Activated CD8-positive, alpha-beta memory T cell treated with anti-CD3 and anti-CD28 coated beads for 36 hours (primary cell): ENCODE measurements at regions not wholly inside any gene's neighbourhood (a gene's known extent, or its start where the extent isn't known, plus 50 kb on each side); places are given as distances from the start of the nearest gene placed in this dataset.
"Not testable (repeated sequence)": the region's sequence is repeated elsewhere in the genome, so short reads cannot be mapped to it uniquely, and the experiment has no call there.

Experiments used
- CTCF ChIA-PET: fragments of 350-600 bp; sonication (Branson Sonifier 250); formaldehyde crosslinking; loops from one replicate; lab custom pipeline; 2021; ENCODE audit warnings: antibody characterized with exemption; lab: Charles Lee
- POLR2A ChIA-PET: fragments of 350-600 bp; sonication (Branson Sonifier 250); formaldehyde crosslinking; loops from one replicate; lab custom pipeline; 2021; ENCODE audit warnings: antibody characterized with exemption; lab: Charles Lee

- ChIA-PET POLR2A (no interaction called here), CTCF (no interaction called here)
These were observed 735.6 kb downstream of the EPHA7 start for GRCh38 chr6:92683748-92684147.

GRCh38 chr6:92682516-92683398 is 736.6 kb downstream of the EPHA7 start:
- ChIA-PET POLR2A (no interaction called here), CTCF (no interaction called here)

- POLR2A ChIA-PET: no interaction called here
- CTCF ChIA-PET: no interaction called here
These were observed 738.0 kb downstream of the EPHA7 start for GRCh38 chr6:92681401-92681800.

DNA sequence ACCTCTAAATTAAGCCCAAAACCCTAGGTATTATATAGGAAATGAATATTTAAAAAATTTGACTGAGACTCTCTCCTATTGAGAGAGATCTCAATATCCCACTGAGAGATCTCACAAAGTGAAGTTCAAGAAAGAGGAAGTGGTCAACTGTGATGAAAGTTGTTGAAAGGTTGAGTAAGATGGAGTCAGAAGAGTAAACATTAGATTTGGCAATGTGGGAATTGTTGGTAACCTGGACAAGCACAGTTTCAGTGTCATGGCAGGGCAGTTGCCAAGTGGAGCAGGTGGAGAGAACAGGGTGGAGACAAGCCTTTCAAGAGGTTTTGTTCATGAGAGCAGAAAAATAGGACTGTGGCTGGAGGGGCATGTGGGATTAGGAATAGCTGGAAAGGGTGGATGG is 747.9 kb downstream of the EPHA7 start:
- CTCF ChIA-PET, POLR2A ChIA-PET: not testable (repeated sequence)

DNA sequence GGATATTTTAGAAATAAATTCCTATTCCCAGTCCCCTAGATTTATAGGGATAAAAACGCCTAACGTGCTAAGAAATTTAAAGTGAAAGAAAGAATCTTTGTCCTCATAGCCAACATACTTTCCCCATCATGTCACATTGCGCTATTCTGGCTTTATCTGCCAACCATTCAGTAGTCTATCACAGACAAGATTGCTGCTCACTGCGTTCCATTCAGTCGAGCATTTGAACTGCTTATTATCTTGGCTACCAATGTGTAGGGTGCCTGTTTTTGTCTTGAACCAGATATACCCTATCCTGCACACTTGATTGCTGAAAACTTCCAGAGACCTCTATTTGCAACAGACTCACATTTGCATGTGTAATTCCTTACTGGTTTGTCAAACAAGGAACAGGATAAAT is 751.5 kb downstream of the EPHA7 start:
- POLR2A ChIA-PET: no interaction called here
- CTCF ChIA-PET: no interaction called here

- POLR2A ChIA-PET: no interaction called here
- CTCF ChIA-PET: no interaction called here
These were observed 770.8 kb downstream of the EPHA7 start for GRCh38 chr6:92648364-92649086.

DNA sequence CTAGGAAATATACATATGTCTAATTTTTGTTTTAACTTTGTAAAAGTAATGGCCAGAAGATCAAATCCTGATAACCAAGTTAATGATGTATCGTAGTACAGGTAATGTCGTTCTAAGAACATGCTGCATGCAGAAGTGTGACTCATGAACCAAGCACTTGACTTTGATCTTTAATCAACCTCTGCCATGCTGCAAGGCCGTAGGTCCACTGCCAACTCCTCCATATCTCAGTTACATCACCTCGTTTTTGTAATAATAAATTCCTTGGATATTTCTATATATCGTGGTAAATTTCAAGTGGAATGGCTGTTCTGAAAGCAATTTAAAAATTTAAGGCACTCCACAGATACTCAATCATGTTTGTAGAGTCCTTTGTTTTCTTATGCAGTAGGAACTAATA is 771.7 kb downstream of the EPHA7 start:
- ChIA-PET CTCF (no interaction called here), POLR2A (no interaction called here)

- POLR2A ChIA-PET, CTCF ChIA-PET: not testable (repeated sequence)
These were observed 775.1 kb downstream of the EPHA7 start for GRCh38 chr6:92644104-92644791.

DNA sequence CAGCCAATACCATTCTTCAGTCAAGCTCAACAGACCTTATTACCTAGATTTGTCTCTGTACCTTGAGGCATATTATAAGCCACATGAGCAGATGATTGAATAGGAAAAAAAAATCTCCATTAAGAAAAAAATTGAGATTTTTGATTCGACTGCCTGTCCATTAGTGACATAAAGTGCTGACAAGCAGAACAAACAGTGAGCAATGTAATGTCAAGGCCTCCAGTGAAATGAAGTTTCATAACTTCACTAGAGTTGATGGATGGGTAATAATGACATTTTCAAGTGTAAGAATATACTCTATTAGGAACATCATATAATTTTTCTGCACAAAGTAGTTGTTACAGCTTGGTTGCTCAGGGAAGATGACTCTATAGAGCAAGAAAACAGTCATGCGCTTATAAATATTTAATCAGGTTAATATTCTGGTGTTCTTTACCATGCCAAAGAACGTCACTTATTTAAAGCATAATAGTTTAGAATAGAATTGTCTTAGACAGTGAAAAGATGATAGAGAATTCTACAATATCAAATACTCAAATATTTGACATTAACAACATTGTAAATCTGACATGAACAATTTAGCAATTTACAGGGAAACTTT is 783.7 kb downstream of the EPHA7 start:
- ChIA-PET POLR2A (no interaction called here), CTCF (no interaction called here)

DNA sequence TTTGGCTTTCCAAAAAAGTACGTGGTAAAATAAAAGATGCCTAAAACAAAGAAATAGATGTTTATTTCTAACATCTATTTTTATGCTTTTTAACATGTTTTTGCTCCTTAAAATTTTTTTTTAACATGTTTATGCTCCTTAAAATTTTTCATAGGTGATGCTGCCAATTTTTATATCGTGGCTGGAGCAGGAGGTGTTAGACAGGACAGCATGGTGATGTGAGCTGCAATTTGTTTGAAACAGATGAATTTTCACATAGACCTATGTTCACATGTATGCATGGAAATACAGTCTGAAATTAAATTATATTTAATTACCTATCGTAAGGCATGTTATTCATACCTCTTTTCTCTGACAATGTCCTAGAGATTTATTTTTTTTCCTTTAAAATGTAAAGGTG is 784.8 kb downstream of the EPHA7 start:
- ChIA-PET POLR2A (no interaction called here), CTCF (no interaction called here)

GRCh38 chr6:92623431-92623830 is 795.9 kb downstream of the EPHA7 start:
- ChIA-PET POLR2A (no interaction called here), CTCF (no interaction called here)

DNA sequence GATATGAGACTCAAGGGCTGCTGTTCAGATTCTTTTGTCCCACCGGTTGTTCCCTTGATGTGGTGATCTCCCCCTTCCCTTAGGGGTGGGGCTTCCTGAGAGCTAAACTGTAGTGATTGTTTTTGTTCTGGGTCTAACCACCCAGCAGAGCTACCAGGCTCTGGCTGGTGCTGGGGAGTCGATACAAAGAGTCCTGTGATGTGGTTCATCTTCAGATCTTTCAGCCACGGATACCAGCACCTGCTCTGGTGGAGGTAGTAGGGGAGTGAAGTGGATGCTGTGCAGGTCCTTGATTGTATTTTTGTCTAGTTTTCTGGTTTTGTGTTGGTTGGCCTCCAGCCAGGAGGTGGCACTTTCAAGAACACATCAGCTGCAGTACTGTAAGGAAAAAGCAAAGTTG is 801.6 kb downstream of the EPHA7 start:
- POLR2A ChIA-PET: no interaction called here

GRCh38 chr6:92608751-92609150 is 810.6 kb downstream of the EPHA7 start:
- ChIA-PET CTCF (no interaction called here), POLR2A (no interaction called here)

More for the DNA sequence above, 801.6 kb downstream of the EPHA7 start:
- CTCF ChIA-PET: no interaction called here

DNA sequence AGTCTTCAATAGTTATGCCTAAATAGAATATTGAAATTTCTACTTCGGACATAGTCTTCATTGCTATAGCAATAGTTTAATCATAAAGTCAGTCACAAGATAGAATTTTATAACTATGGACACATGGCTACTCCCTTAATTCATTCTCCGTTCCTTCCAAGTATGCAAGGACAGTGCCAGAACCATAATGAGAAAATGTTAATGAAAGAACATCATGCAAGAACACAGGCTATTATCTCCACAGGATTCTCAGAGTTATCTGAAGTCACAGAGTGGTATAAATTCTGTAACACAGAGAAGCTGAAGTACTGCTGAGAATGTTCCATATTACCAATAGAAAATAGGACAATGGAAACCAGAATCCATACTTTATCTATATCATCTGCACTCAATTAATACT is 826.2 kb downstream of the EPHA7 start:
- ChIA-PET CTCF (no interaction called here), POLR2A (no interaction called here)

- ChIA-PET CTCF (no interaction called here), POLR2A (no interaction called here)
These were observed 829.4 kb downstream of the EPHA7 start for GRCh38 chr6:92589996-92590395.

GRCh38 chr6:92588148-92588547 is 831.2 kb downstream of the EPHA7 start:
- POLR2A ChIA-PET: no interaction called here

DNA sequence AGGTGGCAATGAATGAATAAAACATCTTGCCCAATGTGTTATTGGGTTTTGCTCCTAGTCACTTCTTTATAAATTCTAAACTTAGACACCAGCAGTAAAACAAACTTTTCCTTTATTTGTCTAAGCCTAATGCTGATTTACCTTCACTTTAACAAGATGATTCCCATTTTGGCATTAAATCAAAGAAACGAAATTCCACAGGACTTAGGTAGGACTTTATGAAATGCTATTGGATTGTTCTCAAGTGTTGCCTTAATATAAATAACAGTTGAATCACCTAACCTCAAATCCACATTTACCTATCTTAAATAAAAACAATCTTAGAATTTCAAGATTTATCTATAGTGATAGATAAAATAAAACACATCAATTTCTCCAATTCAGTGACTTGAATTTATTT is 831.8 kb downstream of the EPHA7 start:
- CTCF ChIA-PET: no interaction called here
- POLR2A ChIA-PET: no interaction called here

More at GRCh38 chr6:92588148-92588547, 831.2 kb downstream of the EPHA7 start:
- CTCF ChIA-PET: no interaction called here

DNA sequence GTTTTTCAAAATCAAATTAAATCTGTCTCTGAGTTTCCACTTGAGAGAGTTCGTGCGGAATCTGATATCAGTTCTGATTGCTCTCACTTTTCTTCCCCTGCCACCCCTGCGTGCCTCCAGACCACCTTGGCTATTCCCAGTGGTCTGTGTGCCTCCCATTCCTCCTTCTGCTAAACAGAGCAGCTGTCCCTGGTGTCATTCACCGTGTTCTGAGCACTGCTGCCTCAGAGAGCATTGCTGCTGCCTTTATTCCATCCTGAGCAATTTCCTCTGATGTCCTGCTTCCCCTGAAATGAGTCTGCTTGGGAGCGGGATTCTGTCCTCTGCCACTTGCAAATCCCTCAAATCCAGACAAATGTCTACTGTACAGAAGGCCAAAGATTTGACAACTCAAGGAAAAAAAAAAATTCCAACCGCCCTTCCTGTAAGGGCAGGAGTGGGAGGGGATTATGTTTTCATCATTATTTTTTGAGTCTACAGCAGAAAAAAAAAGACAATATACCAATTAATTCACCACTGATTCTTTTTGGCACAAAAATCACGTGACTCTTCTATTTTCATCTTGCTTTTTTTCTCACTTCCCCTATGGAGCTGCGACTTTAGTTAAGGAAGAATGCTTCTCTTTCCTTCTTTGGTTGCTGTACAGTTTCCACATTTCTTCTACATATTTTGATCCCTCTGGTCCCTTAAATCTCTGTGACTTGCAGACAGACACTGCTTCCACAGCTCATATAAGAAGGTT is 833.0 kb downstream of the EPHA7 start:
- POLR2A ChIA-PET: no interaction called here
- CTCF ChIA-PET: no interaction called here

GRCh38 chr6:92582211-92582610 is 837.1 kb downstream of the EPHA7 start:
- CTCF ChIA-PET: interaction anchor here (0.7 kb wide), 1 partner anchor 738 kb away, joined by 3 read pairs; no protein-coding TSS in a partner anchor

More at GRCh38 chr6:92582211-92582610, 837.1 kb downstream of the EPHA7 start:
- POLR2A ChIA-PET: interaction anchor here (0.7 kb wide), 1 partner anchor 15 kb away, joined by 6 read pairs; no protein-coding TSS in a partner anchor
